HFFc6 (cell line): ENCODE measurements at regions not wholly inside any gene's neighbourhood (a gene's known extent, or its start where the extent isn't known, plus 50 kb on each side); places are given as distances from the start of the nearest gene placed in this dataset.

ENCODE experiments used
- DNase-seq: peaks from one replicate; pipeline ENCODE4 v3.0.0-alpha.2; 2018
- H3K27ac Mint-ChIP-seq: 2 replicates; pipeline ENCODE4 v1.8.0; 2020; ENCODE audit warnings: mild to moderate bottlenecking, mixed read lengths
- H3K27me3 Mint-ChIP-seq: 2 replicates; pipeline ENCODE4 v1.8.0; 2021; ENCODE audit warnings: mild to moderate bottlenecking, moderate library complexity, mixed read lengths; ENCODE audit not compliant: insufficient read depth
- H3K36me3 Mint-ChIP-seq: 2 replicates; pipeline ENCODE4 v1.8.0; 2021; ENCODE audit warnings: low read depth, mixed read lengths
- H3K4me1 Mint-ChIP-seq: 2 replicates; pipeline ENCODE4 v1.8.0; 2020; ENCODE audit warnings: low read depth, mixed read lengths
- H3K4me3 Mint-ChIP-seq: 2 replicates; pipeline ENCODE4 v1.8.0; 2020; ENCODE audit warnings: mild to moderate bottlenecking, moderate library complexity, mixed read lengths
- H3K9me3 Mint-ChIP-seq: 2 replicates; pipeline ENCODE4 v1.8.0; 2020; ENCODE audit warnings: mild to moderate bottlenecking, mixed read lengths
- CTCF ChIP-seq: fragments of 200-600 bp; sonication (generic); IDR thresholded peaks from 2 replicates; pipeline ENCODE4 v1.5.0; 2021; ENCODE audit warnings: antibody characterized with exemption, mild to moderate bottlenecking

- H3K4me3 Mint-ChIP-seq, result no peak overlapping the region
- no peak for TF ChIP-seq CTCF
- no peaks in the 10 kb centered on the region for H3K27me3 Mint-ChIP-seq
- H3K36me3 Mint-ChIP-seq, result no peaks in the 10 kb centered on the region
- no peaks in the 10 kb centered on the region for H3K9me3 Mint-ChIP-seq
- DNase-seq, result no peak
- H3K4me1 Mint-ChIP-seq, result no peaks in the 10 kb centered on the region
- no peak overlapping the region for H3K27ac Mint-ChIP-seq
Observed at GRCh38 chr15:95371664-95372063, 958.8 kb upstream of the NR2F2 start.

DNA sequence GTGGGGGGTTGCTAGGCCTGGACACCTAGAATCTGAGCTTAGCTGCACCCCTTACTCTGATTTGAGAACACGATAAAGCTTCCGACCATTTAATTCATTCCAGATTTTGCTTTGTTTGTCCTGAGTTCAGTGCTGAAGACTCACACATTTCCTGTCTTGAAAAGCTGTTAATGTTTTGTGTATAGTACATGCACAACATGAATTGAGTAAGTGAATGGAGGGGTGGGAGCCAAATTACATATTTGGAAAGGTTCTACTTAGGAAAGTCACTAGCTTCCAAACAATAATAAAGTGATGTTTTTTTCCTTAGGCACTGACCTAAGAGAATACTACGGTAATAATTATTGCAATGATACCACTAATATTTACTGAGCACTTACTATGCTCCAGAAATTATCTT is 955.2 kb upstream of the NR2F2 start:
- H3K9me3 Mint-ChIP-seq, result no peaks in the 10 kb centered on the region
- no peaks in the 10 kb centered on the region for H3K27me3 Mint-ChIP-seq
- DNase-seq, result no peak
- H3K4me1 Mint-ChIP-seq, result peaks cover 7% of the 10 kb centered on the region
- no peak overlapping the region for H3K27ac Mint-ChIP-seq
- no peak overlapping the region for H3K4me3 Mint-ChIP-seq
- TF ChIP-seq CTCF, result no peak
- H3K36me3 Mint-ChIP-seq, result no peaks in the 10 kb centered on the region

- Mint-ChIP-seq H3K4me1 (peaks cover 7% of the 10 kb centered on the region), H3K27me3 (no peaks in the 10 kb centered on the region), H3K4me3 (no peak overlapping the region; the same call in 1 of the 2 replicates), H3K9me3 (no peaks in the 10 kb centered on the region), H3K27ac (no peak overlapping the region), H3K36me3 (no peaks in the 10 kb centered on the region)
- TF ChIP-seq CTCF, result no peak
- DNase-seq, result no peak
Observed at GRCh38 chr15:95377258-95377852, 953.1 kb upstream of the NR2F2 start.

DNA sequence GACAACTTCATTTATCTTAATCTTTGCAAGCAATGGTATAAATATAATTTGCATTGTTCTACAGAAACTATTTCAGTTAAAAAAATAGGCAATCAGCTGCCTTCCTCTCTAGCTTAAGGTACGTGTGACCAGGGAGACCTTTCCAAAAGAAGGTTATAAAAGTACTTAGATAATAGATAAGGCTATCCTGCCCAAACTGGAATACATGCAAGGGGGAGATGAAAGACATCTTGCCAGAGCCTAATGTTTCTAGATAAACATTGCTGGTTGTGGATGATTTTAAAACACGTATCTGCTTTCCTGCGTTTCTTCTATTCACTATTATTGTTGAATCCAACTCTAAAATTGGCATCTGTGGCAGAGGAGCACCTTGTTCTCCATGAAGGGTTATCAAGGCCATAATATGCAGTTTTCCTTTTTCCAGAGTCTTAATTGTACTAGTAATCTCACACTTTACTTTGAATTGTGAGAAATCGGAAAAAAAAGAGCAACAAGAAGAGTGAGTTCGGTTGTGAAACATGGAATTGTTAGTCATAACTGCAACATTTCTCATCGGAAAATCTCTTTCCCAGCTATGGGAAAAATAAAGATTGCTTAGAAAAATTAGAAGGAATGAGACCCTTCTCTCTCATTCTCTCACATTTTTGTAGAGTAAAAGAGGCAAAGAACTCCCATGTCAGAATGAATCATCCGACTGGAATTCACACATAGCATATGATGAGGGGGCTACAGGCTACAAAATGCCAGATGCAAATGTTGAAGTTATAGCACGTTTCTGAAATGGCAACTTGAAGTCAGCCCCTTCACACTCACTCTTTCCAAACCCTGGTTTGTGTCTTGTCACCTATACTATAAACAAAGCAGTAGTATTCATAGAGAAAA is 936.1 kb upstream of the NR2F2 start:
- Mint-ChIP-seq H3K4me3 (peak overlapping the region; percentile 63), H3K27me3 (no peaks in the 10 kb centered on the region; the same call in 1 of the 2 replicates), H3K4me1 (peaks cover 18% of the 10 kb centered on the region), H3K27ac (peak overlapping the region; percentile 28; the same call in 1 of the 2 replicates), H3K36me3 (peaks cover 7% of the 10 kb centered on the region; the same call in 1 of the 2 replicates), H3K9me3 (peaks cover 8% of the 10 kb centered on the region)
- DNase-seq, result no peak
- no peak for TF ChIP-seq CTCF

GRCh38 chr15:95400428-95400827 is 930.1 kb upstream of the NR2F2 start:
- H3K4me1 Mint-ChIP-seq, result peaks cover 8% of the 10 kb centered on the region
- no peak overlapping the region for H3K27ac Mint-ChIP-seq
- DNase-seq, result no peak
- H3K27me3 Mint-ChIP-seq, result no peaks in the 10 kb centered on the region; the same call in 1 of the 2 replicates
- no peaks in the 10 kb centered on the region for H3K36me3 Mint-ChIP-seq
- H3K4me3 Mint-ChIP-seq, result no peak overlapping the region
- no peaks in the 10 kb centered on the region; the same call in 1 of the 2 replicates for H3K9me3 Mint-ChIP-seq
- no peak for TF ChIP-seq CTCF
